Thoracic aorta (tissue), 2 donors: ENCODE measurements at regions not wholly inside any gene's neighbourhood (a gene's known extent, or its start where the extent isn't known, plus 50 kb on each side); places are given as distances from the start of the nearest gene placed in this dataset.
"Not testable (repeated sequence)": the region's sequence is repeated elsewhere in the genome, so short reads cannot be mapped to it uniquely, and the experiment has no call there.

Experiments used
- ATAC-seq: fragments of 150-250 bp; one replicate; pipeline ENCODE4 v1.8.0; 2017; ENCODE audit warnings: low read depth; ENCODE audit not compliant: insufficient number of reproducible peaks, low FRiP score
- DNase-seq: peaks from one replicate; pipeline ENCODE4 v3.0.0-alpha.2; 2020; ENCODE audit warnings: low spot score
- H3K27ac ChIP-seq, 2 donors: fragments of 200-600 bp; sonication (generic); 1 replicate in 1 of 2; 2 replicates in 1 of 2; pipeline ENCODE4 v1.5.1; 2016; ENCODE audit warnings: mild to moderate bottlenecking in 2 of 2, moderate library complexity in 2 of 2
- H3K27me3 ChIP-seq: fragments of 200-600 bp; sonication (generic); replicated peaks from 2 replicates; pipeline ENCODE4 v1.6.0; 2016; ENCODE audit warnings: mild to moderate bottlenecking; ENCODE audit not compliant: insufficient read depth
- H3K36me3 ChIP-seq: fragments of 200-600 bp; sonication (generic); one replicate; pipeline ENCODE4 v1.5.1; 2016
- H3K4me1 ChIP-seq, 2 donors: fragments of 200-600 bp; sonication (generic); 1 replicate in 1 of 2; 2 replicates in 1 of 2; pipeline versions ENCODE4 v1.5.1 to v1.6.0; 2016; ENCODE audit warnings: low read depth in 2 of 2, mild to moderate bottlenecking in 1 of 2; ENCODE audit not compliant: control insufficient read depth in 1 of 2
- H3K4me3 ChIP-seq: fragments of 200-600 bp; sonication (generic); 2 replicates; pipeline ENCODE4 v1.5.1; 2016; ENCODE audit warnings: mild to moderate bottlenecking
- H3K9me3 ChIP-seq: fragments of 200-600 bp; sonication (generic); 2 replicates; pipeline ENCODE4 v1.5.1; 2016
- TF ChIP-seq, protein P1 (sequence below): fragments of 200-600 bp; sonication (generic); IDR thresholded peaks from one replicate; pipeline ENCODE4 v1.5.1; 2019; ENCODE audit warnings: antibody characterized with exemption

DNA sequence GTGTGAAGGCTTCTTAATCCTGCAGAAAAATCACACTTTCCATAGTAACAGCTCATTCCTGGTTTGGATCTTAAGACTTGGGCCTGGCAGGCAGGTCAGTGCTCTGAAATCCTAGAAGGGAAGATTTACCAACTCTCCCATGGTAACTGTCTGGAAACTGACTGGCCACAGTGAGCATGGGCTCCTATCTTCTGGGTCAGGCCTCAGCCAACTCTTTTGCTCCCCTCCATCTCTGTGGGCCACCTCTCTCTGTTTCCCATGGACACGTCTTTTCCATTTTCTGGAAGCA is 86.7 kb downstream of the ACAA2 start:
- Histone ChIP-seq H3K4me3 (no peak overlapping the region), H3K36me3 (no peaks in the 10 kb centered on the region), H3K27me3 (no peaks in the 10 kb centered on the region), H3K4me1 (peaks cover 0 to 3% of the 10 kb centered on the region in 2 donors), H3K27ac (no peak overlapping the region), H3K9me3 (no peaks in the 10 kb centered on the region)
- TF ChIP-seq, protein P1, sequence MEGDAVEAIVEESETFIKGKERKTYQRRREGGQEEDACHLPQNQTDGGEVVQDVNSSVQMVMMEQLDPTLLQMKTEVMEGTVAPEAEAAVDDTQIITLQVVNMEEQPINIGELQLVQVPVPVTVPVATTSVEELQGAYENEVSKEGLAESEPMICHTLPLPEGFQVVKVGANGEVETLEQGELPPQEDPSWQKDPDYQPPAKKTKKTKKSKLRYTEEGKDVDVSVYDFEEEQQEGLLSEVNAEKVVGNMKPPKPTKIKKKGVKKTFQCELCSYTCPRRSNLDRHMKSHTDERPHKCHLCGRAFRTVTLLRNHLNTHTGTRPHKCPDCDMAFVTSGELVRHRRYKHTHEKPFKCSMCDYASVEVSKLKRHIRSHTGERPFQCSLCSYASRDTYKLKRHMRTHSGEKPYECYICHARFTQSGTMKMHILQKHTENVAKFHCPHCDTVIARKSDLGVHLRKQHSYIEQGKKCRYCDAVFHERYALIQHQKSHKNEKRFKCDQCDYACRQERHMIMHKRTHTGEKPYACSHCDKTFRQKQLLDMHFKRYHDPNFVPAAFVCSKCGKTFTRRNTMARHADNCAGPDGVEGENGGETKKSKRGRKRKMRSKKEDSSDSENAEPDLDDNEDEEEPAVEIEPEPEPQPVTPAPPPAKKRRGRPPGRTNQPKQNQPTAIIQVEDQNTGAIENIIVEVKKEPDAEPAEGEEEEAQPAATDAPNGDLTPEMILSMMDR: no peak
- no peak for DNase-seq
- ATAC-seq: no peak

DNA sequence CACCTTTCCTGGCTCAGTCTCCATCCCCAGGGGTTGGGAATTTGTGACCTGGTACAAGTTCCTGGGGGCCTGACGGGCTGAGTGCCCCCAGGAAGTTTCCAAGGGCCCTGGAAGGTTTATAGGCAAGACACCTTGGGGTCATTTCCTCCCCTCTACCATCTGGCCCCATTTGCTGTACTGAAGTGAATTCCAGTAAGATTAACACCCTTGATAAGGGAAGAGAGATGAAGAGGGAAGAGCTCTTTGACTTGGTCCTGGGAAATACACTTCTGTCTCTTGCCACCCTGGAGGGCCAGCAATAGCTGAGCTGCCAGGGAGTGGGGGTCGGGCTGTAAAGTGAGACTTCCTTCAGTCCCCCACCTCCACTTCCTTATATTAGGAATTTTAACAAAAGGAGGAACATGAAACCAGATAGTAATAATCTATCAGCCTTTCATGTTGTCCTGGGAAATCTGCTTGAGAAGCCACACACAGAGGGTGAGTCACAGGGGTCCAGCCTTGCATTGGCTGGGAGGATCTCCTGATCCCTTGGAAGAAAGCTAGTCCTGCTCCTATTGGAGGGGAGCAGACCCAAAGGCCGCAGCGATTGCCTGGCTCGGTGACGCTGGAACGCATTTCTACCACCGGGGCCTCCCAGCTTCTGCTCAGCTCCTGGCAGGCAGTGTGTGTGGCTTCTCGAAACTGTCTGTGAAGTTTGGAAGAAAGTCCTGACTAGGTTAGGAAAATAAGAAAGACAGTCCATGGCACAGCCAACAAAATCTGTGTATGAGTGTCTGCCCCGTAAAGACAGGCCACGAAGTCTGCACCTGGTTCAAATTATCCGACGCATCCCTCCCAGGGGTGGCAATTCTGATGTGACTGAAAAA is 87.3 kb downstream of the ACAA2 start:
- DNase-seq (no peak), ATAC-seq (no peak)
- no peaks in the 10 kb centered on the region for H3K27me3 ChIP-seq
- TF ChIP-seq, protein P1: no peak
- H3K4me1 ChIP-seq: peaks cover 0 to 3% of the 10 kb centered on the region in 2 donors
- no peaks in the 10 kb centered on the region for H3K36me3 ChIP-seq
- H3K27ac ChIP-seq: no peak overlapping the region
- H3K4me3 ChIP-seq: no peak overlapping the region
- H3K9me3 ChIP-seq: no peaks in the 10 kb centered on the region

- peaks cover 0 to 3% of the 10 kb centered on the region in 2 donors for H3K4me1 ChIP-seq
- ATAC-seq: no peak
- H3K9me3 ChIP-seq: no peaks in the 10 kb centered on the region
- DNase-seq: no peak
- TF ChIP-seq, protein P1: no peak
- no peak overlapping the region for H3K27ac ChIP-seq
- no peaks in the 10 kb centered on the region for H3K36me3 ChIP-seq
- no peak overlapping the region for H3K4me3 ChIP-seq
- H3K27me3 ChIP-seq: no peaks in the 10 kb centered on the region
Measured at GRCh38 chr18:49723648-49724180, 89.6 kb downstream of the ACAA2 start.

GRCh38 chr18:49722477-49722876 is 90.9 kb downstream of the ACAA2 start:
- Histone ChIP-seq H3K27me3 (no peaks in the 10 kb centered on the region), H3K4me1 (peaks cover 0 to 3% of the 10 kb centered on the region in 2 donors), H3K27ac (no peak overlapping the region), H3K36me3 (no peaks in the 10 kb centered on the region), H3K9me3 (no peaks in the 10 kb centered on the region), H3K4me3 (no peak overlapping the region)
- ATAC-seq (no peak), DNase-seq (no peak)
- TF ChIP-seq, protein P1: no peak

DNA sequence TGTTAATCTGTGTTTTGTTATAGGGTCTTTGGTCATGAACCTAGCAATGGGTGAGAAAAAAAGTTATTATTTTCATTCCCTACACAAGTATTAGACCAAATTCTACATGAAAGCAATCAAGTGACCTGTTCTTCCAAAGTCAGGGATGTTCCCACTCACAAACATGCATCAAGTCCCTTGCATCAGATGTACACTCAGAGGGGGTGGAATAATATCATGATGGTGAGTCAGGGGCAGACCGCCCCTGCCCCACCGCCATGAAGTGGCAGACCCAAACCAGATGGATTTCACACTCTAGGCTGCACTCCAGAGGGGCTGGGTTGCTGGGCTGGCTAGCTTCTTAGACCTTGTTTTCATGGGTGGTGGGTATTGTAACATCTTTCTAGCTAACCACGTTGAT is 91.4 kb downstream of the ACAA2 start:
- H3K4me3 ChIP-seq: no peak overlapping the region
- no peak for ATAC-seq
- H3K9me3 ChIP-seq: no peaks in the 10 kb centered on the region
- H3K4me1 ChIP-seq: peaks cover 0 to 3% of the 10 kb centered on the region in 2 donors
- DNase-seq: no peak
- H3K27ac ChIP-seq: no peak overlapping the region
- no peaks in the 10 kb centered on the region for H3K36me3 ChIP-seq
- H3K27me3 ChIP-seq: no peaks in the 10 kb centered on the region
- TF ChIP-seq, protein P1: no peak

DNA sequence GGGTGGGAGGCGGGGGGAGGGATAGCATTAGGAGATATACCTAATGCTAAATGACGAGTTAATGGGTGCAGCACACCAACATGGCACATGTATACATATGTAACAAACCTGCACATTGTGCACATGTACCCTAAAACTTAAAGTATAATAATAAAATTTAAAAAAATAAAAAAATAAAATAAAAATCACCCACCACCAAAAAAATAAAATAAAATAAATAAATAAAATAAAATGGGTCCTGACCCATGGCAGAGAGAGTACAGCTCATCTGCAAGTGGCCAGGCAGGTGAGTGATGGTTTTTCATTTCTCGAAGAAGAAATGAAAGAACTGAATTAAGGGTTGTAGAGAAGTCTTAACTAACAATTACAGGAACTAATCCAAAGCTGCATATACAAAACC is 92.4 kb downstream of the ACAA2 start:
- not testable (repeated sequence) for ATAC-seq, H3K4me1 ChIP-seq, H3K36me3 ChIP-seq, H3K27me3 ChIP-seq, H3K4me3 ChIP-seq, DNase-seq, H3K9me3 ChIP-seq, H3K27ac ChIP-seq
